ENCODE measurements at regions not wholly inside any gene's neighbourhood (a gene's known extent, or its start where the extent isn't known, plus 50 kb on each side); places are given as distances from the start of the nearest gene placed in this dataset.

GRCh38 chr5:2656206-2656605 lies 95.3 kb downstream of the IRX2 start:
- TF ChIP-seq CTCF (IDR thresholded peaks at IDR 0.05 in 4 of 5, conservative IDR thresholded peaks at IDR 0.05 in 1 of 5) (no peak), POLR2A (IDR thresholded peaks at IDR 0.05) (no peak)
